Panc1 (cell line): ENCODE measurements at regions not wholly inside any gene's neighbourhood (a gene's known extent, or its start where the extent isn't known, plus 50 kb on each side); places are given as distances from the start of the nearest gene placed in this dataset.

Experiments
- ATAC-seq: fragments of 200-7000 bp; cut with Tn5 transposase; 2 replicates; pipeline ENCODE4 v1.9.1; 2020; ENCODE audit warnings: mild to moderate bottlenecking, moderate library complexity
- BruUV-seq: library from RNA; stranded (reverse); fragments of 400-500 nt; replicated peaks from 2 replicates; lab custom pipeline; 2021; lab: Mats Ljungman, UMichigan
- CTCF ChIA-PET: fragments of 300-600 bp; sonication (Branson Sonifier 250); formaldehyde crosslinking; loops from one replicate; lab custom pipeline; 2022; ENCODE audit warnings: antibody characterized with exemption; lab: Charles Lee
- POLR2A ChIA-PET: fragments of 300-600 bp; sonication (Branson Sonifier 250); formaldehyde crosslinking; loops from one replicate; lab custom pipeline; 2022; ENCODE audit warnings: antibody characterized with exemption; lab: Charles Lee
- DNase-seq: peaks from one replicate; pipeline ENCODE4 v3.0.0-alpha.2; 2010; ENCODE audit warnings: low read depth, low spot score
- H3K27ac ChIP-seq: 2 replicates; pipeline ENCODE4 v1.5.1; 2011; ENCODE audit warnings: mild to moderate bottlenecking, low read length, inconsistent platforms
- H3K27me3 ChIP-seq: fragments of 200-500 bp; sonication (Bioruptor generic); 2 replicates; pipeline ENCODE4 v1.6.0; 2014; ENCODE audit warnings: low read length, inconsistent platforms; ENCODE audit not compliant: control insufficient read depth, insufficient read depth
- H3K36me3 ChIP-seq: fragments of 200-500 bp; sonication (Bioruptor generic); 2 replicates; pipeline ENCODE4 v1.5.1; 2014; ENCODE audit warnings: inconsistent platforms, mild to moderate bottlenecking, low read length, moderate library complexity; ENCODE audit not compliant: control insufficient read depth, insufficient read depth
- H3K4me1 ChIP-seq: 2 replicates; pipeline ENCODE4 v1.5.1; 2011; ENCODE audit warnings: inconsistent platforms, mild to moderate bottlenecking, low read length, moderate library complexity; ENCODE audit not compliant: control insufficient read depth, insufficient read depth
- H3K4me3 ChIP-seq, 2 experiments: 2 replicates each; pipeline ENCODE4 v1.5.1; 2011 to 2012; ENCODE audit warnings: low read depth in 2 of 2, low read length in 2 of 2, mild to moderate bottlenecking in 2 of 2, inconsistent platforms in 1 of 2, moderate library complexity in 1 of 2
- H3K9me3 ChIP-seq: fragments of 200-500 bp; sonication (Bioruptor generic); 2 replicates; pipeline ENCODE4 v1.5.1; 2014; ENCODE audit warnings: low read depth, mild to moderate bottlenecking, inconsistent platforms, low read length, moderate library complexity; ENCODE audit not compliant: control insufficient read depth, insufficient read depth
- CTCF ChIP-seq: fragments of 450-650 bp; IDR thresholded peaks from 2 replicates; pipeline ENCODE4 v1.5.1; 2017; ENCODE audit warnings: mild to moderate bottlenecking
- POLR2AphosphoS5 ChIP-seq: IDR thresholded peaks from 2 replicates; pipeline ENCODE4 v1.6.1; 2012; ENCODE audit warnings: mild to moderate bottlenecking, low read depth, low read length, moderate library complexity
- REST ChIP-seq, 2 experiments: IDR thresholded peaks; 2 replicates each; pipeline ENCODE4 v1.6.1; 2011 to 2012; ENCODE audit warnings: low read depth in 2 of 2, control low read depth in 1 of 2, low read length in 1 of 2, mild to moderate bottlenecking in 1 of 2, moderate library complexity in 1 of 2; ENCODE audit not compliant: insufficient read depth in 1 of 2
- SIN3A ChIP-seq: IDR thresholded peaks from 2 replicates; pipeline ENCODE4 v1.6.1; 2012; ENCODE audit warnings: low read depth, mild to moderate bottlenecking, low read length, moderate library complexity, borderline replicate concordance; ENCODE audit not compliant: insufficient read depth
- TCF7L2 ChIP-seq: IDR thresholded peaks from 2 replicates; pipeline ENCODE4 v1.6.1; 2011; ENCODE audit warnings: mild to moderate bottlenecking, low read depth, low read length, inconsistent platforms
- in situ Hi-C: cut with HindIII; loops from 2 replicates; pipeline ENCODE4 v1.10.0; 2016; ENCODE audit warnings: low sequenced_read_pairs, low pct_unique_long_range_greater_than_20kb
- intact Hi-C: fragments of 100-400 bp; cut with micrococcal nuclease; formaldehyde crosslinking; loops from one replicate; pipeline ENCODE4 v1.10.0; 2022; ENCODE audit not compliant: unreplicated experiment

- in situ Hi-C loops (no loop called here), intact Hi-C loops (no loop called here)
- Histone ChIP-seq H3K27ac (no peak overlapping the region), H3K9me3 (no peaks in the 10 kb centered on the region), H3K27me3 (no peaks in the 10 kb centered on the region), H3K4me1 (no peaks in the 10 kb centered on the region), H3K4me3 (no peak overlapping the region), H3K36me3 (no peaks in the 10 kb centered on the region)
- POLR2A ChIA-PET: no interaction called here
- no TSS peak for BruUV-seq
- no peak for DNase-seq
- CTCF ChIA-PET: no interaction called here
- TF ChIP-seq POLR2AphosphoS5 (no peak), REST (IDR thresholded peaks at IDR 0.05; ENCODE audit: insufficient read depth in 1 of 2, low read depth in 2 of 2, low read length in 1 of 2) (no peak), CTCF (no peak)
- ATAC-seq: no peak
Observed at GRCh38 chr1:184199438-184200085, 148.0 kb downstream of the TSEN15 start.

GRCh38 chr1:184208622-184209021, 157.1 kb downstream of the TSEN15 start:
- DNase-seq (no peak), ATAC-seq (no peak)
- ChIA-PET POLR2A (no interaction called here), CTCF (no interaction called here)
- Histone ChIP-seq H3K4me1 (no peaks in the 10 kb centered on the region), H3K36me3 (no peaks in the 10 kb centered on the region; the same call in 1 of the 2 replicates), H3K27me3 (no peaks in the 10 kb centered on the region; the same call in 1 of the 2 replicates), H3K4me3 (no peak overlapping the region), H3K27ac (no peak overlapping the region), H3K9me3 (no peaks in the 10 kb centered on the region)
- no TSS peak for BruUV-seq
- no peak for TF ChIP-seq TCF7L2
- TF ChIP-seq CTCF: no peak
- TF ChIP-seq POLR2AphosphoS5: no peak
- TF ChIP-seq SIN3A: no peak
- no peak for TF ChIP-seq REST (IDR thresholded peaks at IDR 0.05; ENCODE audit: insufficient read depth in 1 of 2, low read depth in 2 of 2, low read length in 1 of 2)
- in situ Hi-C loops (no loop called here), intact Hi-C loops (no loop called here)
